Fibroblast of lung (primary cell): ENCODE measurements at regions not wholly inside any gene's neighbourhood (a gene's known extent, or its start where the extent isn't known, plus 50 kb on each side); places are given as distances from the start of the nearest gene placed in this dataset.

ENCODE experiments used
- CTCF ChIP-seq, 2 donors: IDR thresholded peaks in 1 of 2; conservative IDR thresholded peaks in 1 of 2; 1 replicate in 1 of 2; 2 replicates in 1 of 2; pipeline ENCODE4 v1.5.1; 2011 to 2012; ENCODE audit warnings: low read length in 2 of 2, control low read depth in 1 of 2, inconsistent platforms in 1 of 2, low read depth in 1 of 2, mild to moderate bottlenecking in 1 of 2
- EZH2 ChIP-seq: IDR thresholded peaks from 2 replicates; pipeline ENCODE4 v1.5.1; 2012; ENCODE audit warnings: low read length, control low read depth, mild to moderate bottlenecking; ENCODE audit errors: missing control alignments

GRCh38 chr21:35202431-35202830 lies 153.3 kb upstream of the RUNX1 start:
- no peak for TF ChIP-seq CTCF (conservative IDR thresholded peaks at IDR 0.05 in 1 of 2, IDR thresholded peaks at IDR 0.05 in 1 of 2; ENCODE audit: low read depth in 1 of 2, low read length in 2 of 2)
- TF ChIP-seq EZH2, result no peak
